Renal pelvis (tissue), 1 donor: ENCODE measurements at regions not wholly inside any gene's neighbourhood (a gene's known extent, or its start where the extent isn't known, plus 50 kb on each side); places are given as distances from the start of the nearest gene placed in this dataset.
"Not testable (repeated sequence)": the region's sequence is repeated elsewhere in the genome, so short reads cannot be mapped to it uniquely, and the experiment has no call there.

Experiments
- DNase-seq: peaks from one replicate; pipeline ENCODE4 v3.0.0-alpha.2; 2013

DNA sequence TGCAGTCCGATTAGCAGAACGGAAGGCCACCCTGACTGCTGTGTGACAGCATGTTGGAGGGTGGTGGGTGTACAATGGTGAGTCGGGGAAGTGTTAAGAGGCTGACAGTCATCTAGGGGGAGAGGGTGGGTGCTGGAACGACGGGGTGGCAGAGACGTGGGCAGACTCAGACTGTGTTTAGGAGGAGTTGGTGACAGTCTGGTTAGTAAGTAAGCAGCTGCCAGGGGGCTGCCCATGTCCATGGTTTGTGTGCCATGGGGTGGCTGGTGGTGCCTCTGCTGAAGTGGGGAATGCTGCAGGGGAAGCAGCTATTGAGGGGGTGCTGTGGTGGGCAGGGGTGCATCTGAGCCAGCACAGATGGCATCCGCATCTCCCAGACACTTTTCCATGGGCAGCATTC is 51.3 kb upstream of the BOD1 start:
- DNase-seq, result no peak

DNA sequence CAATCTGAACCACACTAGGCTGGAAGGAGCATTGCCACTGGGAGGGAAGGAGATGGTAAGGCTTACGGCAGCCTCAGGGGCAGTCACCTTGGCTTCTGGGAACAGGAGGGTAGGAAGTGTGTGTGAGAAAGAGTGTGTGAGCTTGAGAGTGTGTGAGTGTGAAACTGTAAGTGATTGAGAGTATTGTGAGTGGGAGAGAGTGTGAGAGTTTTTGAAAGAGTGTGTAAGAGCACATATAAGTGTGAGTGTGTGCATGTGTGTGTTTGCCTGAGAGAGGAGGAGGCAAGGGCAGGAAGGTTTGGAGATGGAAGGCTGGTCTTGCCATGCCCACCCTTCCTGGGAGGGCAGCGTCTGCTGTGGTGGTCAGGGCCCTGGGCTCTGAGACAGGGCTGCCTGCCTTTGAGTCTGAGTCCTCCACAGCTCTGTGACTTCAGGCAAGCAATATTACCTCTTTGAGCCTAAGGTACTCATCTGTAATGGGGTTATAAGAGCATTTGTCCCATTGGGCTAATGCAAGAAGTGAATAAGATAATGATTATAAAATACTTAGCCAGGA is 51.9 kb upstream of the BOD1 start:
- DNase-seq, result no peak

DNA sequence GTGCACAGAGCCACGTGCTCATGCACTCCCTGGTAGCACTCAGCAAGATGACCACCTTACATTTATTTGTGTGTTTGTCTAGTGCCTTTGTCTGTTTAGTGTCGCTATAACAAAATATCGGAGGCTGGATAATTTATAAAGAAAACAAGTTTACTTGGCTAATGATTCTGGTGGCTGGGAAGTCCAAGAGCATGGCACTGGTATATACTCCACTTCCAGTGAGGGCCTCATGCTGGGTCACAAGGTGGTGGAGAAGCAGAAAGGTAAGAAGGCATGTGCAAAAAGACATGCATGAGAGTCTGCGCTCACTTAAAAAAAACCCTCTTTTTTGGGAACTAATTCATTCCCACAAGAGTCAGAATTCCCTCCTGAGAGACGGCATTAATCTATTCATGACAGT is 52.5 kb upstream of the BOD1 start:
- DNase-seq, result no peak

DNA sequence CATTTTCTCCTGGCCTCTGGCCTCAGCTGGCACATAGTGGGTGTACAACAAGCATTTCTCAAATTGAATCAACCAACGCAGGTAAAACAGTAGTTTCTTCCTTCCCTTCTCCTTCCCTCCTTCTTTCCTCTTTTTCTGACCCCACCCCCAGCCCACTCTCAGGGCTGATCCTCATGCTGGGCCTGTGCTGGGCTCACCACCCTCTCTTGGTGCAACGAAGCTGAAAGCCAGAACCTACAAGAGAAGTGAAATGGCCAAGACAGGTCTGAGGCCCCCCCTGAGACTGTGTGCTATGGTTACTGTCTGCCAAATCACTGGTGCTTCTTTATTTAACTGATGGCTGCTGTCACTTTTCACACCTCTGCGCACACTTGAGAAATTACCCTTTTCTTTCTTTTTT is 53.0 kb upstream of the BOD1 start:
- no peak for DNase-seq

DNA sequence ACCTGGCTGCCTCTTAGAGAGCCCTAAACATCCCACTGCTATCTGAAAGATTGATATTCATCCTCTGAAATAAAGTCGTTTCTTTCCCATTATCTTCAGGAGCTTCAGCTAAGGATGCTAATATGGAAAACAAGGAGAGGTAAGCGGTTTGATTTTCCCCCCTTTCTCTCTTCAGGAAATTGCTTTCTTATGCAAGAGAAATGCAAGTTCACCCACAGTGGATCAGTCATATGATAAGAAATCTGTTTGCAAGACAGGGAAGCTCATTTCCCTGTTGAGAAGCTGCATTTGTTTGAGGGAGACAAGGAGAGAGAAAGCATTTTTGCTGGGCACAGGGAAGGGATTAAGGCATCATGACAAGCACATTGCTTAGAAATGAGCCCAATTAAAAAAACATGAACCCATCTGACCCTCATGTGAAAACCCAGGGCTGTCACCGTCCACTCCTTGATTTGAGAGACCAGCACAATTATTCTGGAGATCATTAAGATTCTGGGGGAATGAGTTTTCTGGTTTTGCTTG is 53.7 kb upstream of the BOD1 start:
- no peak for DNase-seq

DNA sequence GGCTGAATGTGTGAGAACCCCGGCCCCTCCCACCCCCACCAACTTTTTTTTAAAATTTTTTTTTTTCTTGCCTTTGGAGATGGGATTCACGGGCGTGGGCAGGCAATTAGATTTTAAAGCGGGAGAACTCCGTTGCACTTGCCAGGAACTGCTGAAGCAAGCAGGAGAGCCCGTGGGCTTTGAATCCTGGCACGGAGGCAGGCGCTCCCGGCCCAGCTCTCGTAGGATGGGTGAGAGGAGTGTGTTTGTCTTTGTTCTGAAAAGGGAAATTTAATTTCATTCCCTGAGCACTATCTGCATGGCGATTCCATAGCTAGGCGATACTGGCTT is 54.3 kb upstream of the BOD1 start:
- no peak for DNase-seq

DNA sequence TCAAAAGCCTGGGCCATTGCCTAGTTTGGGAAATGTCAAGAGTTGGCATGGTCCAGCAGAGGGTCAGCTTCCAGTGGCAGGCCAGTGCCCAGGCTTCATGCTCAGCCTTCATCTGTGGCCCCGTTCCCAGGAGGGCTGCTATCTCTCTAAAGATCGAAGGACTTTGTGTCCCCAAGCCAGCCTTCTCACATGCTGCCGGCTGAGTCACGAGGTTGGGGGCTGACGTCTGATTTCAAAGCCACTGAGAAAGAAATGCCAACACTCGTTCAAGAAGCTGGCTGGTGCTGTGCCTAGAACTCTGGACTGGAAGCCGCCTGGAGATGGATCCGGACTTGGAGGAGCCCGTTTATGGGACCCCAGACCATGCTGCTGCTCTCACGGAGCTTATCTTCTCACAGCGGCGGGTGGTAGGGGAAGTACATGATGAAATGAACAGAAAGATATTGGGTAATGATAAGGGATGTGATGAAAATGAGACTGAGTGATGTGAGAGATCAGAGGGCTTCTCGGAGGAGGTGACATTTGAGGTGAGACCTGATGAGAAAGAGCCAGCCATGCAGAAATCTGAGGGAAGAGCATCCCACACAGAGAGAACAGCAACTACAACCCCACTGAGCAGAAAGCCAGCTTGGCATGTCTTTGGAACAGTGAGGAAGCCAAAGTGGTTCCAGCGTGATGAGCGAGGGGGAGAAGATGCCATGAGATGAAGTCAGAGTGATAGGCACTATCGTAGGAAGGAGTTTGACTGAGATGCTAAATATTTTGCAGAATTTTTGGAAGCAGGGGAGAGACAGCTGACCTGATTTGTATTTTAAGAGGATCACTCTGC is 54.9 kb upstream of the BOD1 start:
- DNase-seq, result no peak

DNA sequence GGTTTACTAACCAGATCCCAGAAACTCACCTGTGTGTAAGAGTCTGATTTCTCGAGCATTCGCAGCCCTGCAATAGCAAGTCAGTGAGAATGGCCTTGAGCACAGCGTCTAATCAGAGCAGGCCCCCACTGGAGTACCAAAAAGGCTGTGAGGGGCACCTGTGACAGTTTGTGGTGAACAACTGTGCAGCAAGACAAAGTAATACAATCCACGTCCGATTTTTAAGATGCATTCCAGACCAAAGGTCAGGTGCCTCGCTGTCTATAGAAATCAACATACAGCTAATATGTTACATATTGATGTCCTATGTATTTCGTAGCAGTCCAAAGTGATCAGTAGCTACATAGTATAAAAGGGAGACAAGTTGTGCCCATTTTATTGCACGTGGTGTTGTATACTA is 55.7 kb upstream of the BOD1 start:
- DNase-seq, result no peak

DNA sequence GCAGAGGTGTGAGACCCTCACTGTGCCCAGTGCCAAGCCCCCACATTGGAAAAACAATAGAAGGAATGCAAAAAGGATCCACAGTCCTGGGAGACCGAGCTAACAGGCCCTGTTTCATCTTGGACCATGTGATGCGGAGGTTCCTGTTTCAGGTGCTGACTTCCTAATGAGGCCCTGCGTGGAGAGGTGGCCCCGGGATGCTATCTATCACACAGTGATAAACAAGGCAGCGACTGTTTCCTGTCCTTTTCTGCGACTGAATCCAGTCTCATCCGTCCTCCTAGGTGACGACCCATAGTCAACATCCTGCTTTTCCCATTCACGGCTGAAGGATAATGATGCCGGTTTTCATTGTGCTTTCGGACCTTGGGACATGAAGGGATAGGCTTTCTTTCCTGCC is 56.4 kb upstream of the BOD1 start:
- no peak for DNase-seq

DNA sequence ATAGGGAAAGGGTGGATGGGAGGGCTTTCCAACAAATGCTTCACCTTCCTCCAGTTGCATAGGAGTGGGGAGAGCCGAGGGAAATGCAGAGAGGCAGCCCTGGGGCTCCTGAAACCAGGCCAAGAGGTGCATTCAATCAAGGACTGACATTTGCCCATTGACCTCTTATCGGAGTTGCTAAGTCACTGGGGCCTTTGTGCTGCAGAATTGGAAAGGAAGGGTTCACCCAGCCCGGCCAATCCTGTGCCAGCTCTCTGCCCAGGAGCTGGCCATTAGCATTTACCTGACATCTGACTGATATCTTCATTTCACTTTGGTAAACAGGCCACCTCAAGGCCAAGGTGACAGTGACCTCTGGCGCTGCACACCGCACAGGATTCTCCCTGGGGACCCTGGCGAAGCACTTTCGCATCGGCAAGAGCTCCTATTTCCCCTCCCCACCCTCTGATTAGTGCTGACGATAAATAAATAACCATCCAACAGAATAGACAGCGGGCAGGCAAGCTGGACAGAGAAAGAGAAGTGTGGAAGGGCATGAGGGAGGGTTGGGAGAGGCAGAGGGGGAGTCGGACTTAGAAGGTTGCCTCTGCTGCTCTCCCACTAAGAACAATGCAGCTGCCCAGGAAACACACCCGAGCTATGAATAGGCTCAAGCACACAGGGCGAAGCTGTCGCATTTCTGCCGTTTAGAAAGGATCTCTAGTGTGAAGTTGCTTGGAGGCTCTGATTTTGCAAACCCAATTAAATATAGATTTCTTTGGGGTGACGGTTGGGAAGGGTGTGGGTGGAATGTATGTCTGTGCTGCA is 57.0 kb upstream of the BOD1 start:
- DNase-seq, result no peak

DNA sequence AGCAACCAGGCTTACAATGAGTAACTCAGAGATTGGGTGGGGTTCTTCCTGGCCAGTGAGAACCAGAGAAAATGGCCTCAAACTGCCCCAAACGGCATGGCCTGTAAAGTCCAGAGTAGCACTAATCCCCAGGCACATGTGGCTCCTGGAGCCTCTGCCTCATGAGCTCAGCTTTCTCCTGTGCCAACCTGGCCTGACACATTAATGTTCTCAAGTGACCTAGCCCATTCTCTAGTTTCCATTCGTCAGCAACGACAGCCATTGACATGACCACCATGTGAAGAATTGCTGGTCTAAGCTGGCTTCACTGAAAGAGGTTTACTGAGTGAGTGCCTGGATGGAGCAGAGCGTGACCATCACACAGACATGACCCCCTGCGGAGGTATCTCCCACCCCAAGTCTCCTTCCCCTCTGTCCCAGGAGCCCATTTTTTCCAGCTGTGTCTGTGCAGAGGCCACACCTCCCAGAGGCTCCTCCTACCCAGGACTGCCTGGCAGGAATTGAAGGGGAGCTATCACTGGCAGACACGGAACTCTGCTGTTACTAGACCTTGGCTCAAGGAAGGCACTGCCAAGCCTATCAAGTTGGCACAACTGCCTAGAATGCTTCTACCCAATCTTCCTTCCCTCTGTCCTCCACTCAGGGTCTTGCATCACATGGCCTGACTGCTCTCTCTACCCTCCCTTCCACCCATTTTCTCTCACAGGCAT is 59.0 kb upstream of the BOD1 start:
- DNase-seq, result no peak

DNA sequence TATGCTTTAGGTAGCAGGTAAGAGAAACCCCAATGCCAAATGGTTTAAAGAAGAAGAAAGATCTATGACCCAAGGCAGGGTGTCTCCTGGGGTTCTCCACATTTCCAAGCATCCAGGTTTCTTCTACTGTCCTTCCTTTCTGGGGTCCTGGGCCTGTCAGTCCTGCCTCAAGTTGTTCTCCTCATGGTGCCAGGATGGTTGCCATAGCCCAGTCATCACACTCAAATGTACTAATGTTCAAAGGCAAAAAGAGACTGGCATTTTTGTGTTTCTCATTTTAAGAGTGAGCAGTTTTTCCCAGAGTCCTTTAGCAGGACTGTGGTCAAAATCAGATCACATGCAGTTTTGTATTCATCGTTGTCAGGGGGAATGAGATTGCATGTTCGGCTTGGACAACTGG is 59.9 kb upstream of the BOD1 start:
- DNase-seq, result no peak

DNA sequence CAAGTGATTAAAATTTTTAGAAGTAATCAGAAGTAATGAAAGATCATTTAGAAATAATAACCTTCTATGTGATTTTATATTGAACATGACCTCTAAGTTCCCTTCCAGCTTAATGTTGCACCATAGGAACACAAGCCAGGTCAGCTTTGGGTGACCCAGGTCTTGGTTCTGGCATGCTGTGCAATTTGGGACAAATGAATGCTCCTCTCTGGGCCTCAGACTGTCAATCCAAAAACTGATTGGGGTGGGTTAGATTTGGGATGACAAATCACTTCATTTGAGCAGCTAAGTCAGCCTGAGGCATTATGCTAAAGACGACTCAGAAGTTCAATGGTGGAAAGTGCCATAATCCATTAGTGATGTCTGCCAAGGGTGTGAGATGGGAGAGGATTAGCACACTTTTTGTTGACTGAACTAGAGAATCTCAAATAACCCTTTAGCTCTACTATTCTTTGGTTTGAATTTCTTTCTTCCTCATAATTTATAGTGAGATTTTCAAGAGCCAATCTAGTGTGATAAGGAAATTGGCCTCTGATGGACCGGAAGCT is 60.7 kb upstream of the BOD1 start:
- no peak for DNase-seq

DNA sequence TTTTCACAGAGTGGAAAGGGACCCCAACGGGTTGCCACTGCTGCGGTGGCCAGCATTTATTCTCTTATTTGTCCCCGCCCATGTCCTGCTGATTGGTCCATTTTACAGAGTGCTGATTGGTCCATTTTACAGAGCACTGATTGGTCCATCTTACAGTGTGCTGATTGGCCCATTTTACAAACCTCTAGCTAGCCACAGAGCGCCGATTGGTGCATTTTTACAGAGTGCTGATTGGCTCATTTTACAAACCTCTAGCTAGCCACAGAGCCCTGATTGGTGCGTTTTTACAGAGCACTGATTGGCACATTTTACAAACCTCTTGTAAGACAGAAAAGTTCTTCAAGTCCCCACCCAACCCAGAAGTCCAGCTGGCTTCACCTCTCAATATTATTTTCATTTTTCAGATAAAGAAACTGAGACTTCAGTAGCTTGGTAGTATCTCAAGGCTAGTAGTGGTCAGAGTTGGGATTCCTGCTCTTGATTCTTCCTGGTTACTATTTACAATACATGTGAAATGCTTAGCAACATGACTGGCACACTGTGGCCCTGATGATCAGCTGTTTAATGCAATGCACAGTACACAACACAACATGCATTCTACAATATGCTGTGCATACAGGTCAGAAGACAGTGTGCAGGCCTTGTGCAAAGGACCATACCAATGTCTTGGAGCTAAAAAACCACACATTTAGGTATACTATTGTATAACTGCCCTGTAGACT is 63.6 kb upstream of the BOD1 start:
- DNase-seq, result no peak

DNA sequence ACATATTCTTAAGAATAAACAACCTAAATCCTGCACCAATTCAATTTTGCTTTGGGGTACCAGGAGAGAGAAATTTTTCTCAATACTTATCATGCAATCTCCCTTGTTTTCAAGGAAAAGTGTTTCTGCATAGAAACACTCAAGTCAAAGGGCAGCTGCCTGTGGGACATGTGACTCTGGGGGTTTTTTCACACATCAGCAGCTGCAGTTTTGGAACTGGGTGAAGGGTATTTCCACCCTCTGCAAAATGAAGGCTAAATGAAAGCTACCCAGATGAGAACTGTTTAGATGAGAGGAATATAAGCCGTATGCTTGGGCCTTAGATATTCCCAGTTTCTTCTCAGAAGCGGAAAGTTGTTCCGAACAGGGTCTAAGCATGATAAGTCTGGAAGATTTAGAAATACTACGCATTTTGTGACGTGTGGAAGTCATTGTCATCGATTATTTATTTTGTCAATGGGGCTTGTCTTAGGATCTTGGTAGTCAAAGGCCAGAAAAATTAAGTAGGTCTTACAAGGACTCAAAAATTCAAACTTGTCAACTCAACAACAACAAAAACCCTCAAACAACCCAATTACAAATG is 64.3 kb upstream of the BOD1 start:
- DNase-seq, result no peak

DNA sequence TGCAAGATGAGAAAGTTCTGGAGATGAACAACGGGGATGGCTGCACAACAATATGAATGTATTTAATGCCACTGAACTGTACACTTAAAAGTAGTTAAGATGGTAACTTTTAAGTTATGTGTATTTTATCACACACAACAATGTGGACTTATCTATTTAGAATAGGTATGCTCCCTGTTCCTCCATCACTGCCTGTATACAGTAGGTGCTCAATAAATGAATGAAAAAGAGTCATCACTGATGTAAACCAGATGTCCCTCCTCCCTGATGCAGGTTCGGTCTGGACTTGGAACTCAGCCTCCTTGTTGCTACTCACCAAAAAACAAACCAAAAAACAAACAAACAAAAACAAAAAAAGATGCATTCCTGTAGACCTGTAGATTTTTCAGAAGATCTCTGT is 65.9 kb upstream of the BOD1 start:
- no peak for DNase-seq

DNA sequence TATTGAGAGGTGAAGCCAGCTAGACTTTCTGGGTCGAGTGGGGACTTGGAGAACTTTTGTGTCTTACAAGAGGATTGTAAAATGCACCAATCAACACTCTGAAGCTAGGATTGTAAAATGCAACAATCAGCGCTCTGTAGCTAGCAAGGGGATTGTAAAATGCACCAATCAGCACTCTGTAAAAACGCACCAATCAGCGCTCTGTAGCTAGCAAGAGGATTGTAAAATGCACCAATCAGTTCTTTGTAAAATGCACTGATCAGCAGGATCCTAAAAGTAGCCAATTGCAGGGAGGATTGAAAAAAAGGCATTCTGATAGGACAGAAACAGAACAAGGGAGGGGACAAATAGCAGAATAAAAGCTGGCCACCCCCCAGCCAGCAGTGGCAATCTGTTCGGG is 68.1 kb upstream of the BOD1 start:
- not testable (repeated sequence) for DNase-seq

DNA sequence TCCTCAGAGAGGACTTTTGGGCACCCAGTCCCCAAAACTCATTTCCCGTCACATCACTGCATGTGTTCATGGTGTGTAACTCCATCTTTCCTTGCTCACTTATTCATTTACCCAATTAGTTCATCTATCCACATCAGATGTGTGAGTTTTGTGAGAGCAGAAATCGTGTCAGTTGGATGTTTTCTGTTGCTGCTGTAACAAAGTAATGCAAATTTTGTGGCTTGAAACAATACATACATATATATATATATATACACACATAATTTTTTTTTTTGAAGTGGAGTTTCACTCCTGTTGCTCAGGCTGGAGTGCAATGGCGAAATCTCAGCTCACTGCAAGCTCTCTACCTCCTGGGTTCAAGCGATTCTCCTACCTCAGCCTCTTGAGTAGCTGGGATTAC is 70.5 kb upstream of the BOD1 start:
- no peak for DNase-seq

DNA sequence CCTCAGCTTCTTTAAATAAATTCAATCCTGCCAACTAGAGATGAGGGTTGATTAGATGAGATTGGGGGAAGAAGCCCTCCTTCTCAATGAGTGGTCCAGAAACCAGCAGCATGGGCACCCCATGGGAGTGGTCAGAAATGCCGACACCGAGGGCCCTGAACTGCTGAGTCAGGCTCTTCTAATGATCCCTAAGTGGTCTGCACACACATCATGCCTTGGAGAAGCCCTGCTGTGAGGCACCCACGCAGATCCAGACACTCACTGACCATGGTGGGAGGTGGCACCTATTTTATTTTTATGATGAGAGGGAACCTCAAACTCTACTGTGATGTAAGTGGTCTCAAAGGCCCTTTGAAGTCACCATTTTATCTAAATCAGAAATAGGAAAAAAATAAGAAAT is 72.3 kb upstream of the BOD1 start:
- no peak for DNase-seq

DNA sequence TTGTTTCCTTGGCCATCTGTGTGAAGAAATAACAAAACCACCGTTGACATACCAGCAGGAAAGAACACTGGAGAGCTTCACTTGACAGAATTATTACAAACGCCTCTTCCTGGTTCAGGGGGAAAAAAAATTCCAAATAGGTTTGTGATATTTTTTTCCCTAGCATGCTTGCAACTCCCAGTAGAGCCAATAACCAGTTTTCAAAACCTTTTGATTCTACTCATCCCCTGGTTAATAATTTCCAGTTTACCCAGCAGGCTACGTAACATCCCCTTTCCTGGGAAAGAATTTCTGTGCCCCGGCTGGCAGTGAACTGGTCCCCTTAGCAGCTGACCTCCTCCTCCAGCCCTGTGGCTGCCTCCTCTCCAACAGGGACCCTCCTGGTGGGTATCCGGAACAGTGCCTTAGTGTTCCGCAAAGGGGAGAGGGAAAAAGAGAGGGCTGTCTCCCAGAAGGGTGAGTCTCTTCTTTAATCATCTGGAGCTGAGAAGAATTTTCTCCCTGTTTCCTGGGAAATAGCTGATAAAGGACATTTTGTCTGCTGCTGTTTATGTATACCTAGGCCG is 72.8 kb upstream of the BOD1 start:
- DNase-seq, result no peak
